ENCODE measurements at regions not wholly inside any gene's neighbourhood (a gene's known extent, or its start where the extent isn't known, plus 50 kb on each side); places are given as distances from the start of the nearest gene placed in this dataset.
A peak's percentile ranks its signal among the peaks of the same experiment; 100 is the strongest.
"Not testable (repeated sequence)": the region's sequence is repeated elsewhere in the genome, so short reads cannot be mapped to it uniquely, and the experiment has no call there.

DNA sequence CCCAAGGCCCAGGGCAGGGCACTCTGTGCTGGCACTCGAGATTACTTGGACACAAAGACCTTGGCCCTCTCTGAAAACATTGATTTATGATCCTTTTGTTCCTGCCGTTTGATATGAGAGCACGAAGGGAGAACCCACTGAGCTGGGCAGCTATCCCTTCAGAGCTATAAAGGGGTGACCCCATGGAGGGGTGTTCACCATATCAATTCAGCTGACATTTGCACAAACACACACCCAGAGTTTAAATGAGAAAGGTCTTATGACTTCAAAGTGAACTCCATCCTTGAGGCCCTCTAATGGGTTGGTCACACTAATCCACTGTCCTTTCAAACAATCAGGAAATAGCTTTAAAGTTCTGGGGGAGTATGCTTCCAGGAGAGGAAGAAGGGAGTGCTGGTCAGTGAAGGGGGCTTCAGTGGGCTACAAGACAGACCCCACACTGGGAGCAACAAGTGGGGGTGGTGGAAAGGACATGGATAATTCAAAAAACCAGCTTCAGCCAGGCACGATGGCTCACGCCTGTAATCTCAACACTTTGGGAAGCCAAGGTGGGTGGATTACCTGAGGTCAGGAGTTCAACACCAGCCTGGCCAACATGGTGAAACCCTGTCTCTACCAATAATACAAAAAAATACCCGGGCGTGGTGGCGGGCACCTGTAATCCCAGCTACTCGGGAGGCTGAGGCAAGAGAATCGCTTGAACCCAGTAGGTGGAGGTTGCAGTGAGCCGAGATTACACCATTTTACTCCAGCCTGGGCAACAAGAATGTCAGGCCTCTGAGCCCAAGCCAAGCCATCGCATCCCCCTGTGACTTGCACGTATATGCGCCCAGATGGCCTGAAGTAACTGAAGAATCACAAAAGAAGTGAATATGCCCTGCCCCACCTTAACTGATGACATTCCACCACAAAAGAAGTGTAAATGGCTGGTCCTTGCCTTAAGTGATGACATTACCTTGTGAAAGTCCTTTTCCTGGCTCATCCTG is 97.1 kb upstream of the RAB4A start:
- DNase-seq (ENCODE audit: missing footprints); intact Hi-C loops (cut with DNase I); ATAC-seq: not testable (repeated sequence)

DNA sequence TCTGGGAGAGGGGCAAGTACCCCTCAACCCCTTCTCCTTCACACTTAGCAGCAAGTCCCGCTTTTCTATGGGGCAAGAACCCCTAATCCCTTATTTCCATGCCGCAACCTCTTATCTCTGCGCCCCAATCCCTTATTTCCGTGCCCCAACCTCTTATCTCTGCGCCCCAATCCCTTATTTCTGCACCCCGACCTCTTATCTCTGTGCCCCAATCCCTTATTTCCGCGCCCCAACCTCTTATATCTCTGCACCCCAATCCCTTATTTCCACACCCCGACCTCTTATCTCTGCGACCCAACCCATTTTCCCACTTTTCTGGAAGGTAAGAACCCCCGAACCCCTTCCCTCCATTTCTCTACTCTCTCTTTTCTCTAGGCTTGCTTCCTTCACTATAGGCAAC is 95.6 kb upstream of the RAB4A start:
- not testable (repeated sequence) for DNase-seq (ENCODE audit: missing footprints)

GRCh38 chr1:229176457-229176856 is 94.5 kb upstream of the RAB4A start:
- intact Hi-C loops (cut with DNase I); ATAC-seq; DNase-seq (ENCODE audit: missing footprints): not testable (repeated sequence)

More for the DNA sequence above, 95.6 kb upstream of the RAB4A start:
- ATAC-seq; intact Hi-C loops (cut with DNase I): not testable (repeated sequence)

- ATAC-seq = no peak
- no peak for DNase-seq (ENCODE audit: missing footprints)
- intact Hi-C loops (cut with DNase I) = no loop called here
Observed at GRCh38 chr1:229180161-229180560, 90.8 kb upstream of the RAB4A start.

- no peak for ATAC-seq
- intact Hi-C loops (cut with DNase I) = no loop called here
- DNase-seq (ENCODE audit: missing footprints) = no peak
Observed at GRCh38 chr1:229181419-229181818, 89.5 kb upstream of the RAB4A start.

DNA sequence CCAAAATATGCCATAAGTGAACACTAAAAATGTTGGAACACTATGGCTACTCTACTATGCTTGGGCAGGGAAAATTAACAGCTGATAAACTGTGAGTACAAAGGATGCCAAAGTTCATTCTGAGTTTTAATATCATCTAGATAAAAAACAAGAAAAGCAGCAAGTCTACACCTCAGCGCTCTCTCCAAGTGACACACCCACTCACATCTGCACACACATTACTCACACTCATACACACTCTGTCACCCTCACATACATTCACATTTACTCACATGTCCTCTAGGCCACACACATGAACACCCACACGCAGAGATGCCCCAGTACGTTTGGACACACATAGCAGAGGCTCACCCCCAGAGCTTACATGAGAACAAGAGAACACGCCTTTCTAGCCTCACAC is 87.3 kb upstream of the RAB4A start:
- intact Hi-C loops (cut with DNase I) = no loop called here
- ATAC-seq (no peak), DNase-seq (ENCODE audit: missing footprints) (no peak)

DNA sequence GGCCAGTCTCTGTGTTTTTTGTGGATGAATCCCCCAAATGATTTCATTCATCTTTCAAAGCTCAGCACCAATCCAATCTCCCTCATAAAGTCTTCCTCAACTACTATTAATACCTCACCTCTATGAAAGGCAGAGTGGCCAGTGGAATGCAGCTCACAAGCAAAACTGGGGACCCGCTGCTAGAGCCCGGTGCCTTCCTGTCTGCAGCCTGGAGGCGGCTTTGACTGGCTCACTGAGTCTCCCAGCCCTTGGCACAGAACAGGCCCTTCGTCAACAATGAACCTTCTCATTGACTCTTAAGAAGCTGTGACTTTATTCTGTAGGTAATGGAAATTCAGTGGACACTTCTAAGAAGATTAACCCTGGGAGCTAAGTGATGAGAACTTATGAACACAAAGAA is 86.8 kb upstream of the RAB4A start:
- no peak for ATAC-seq
- intact Hi-C loops (cut with DNase I) = no loop called here
- DNase-seq (ENCODE audit: missing footprints) = no peak

GRCh38 chr1:229185963-229186362 is 84.9 kb upstream of the RAB4A start:
- DNase-seq (ENCODE audit: missing footprints) (no peak), ATAC-seq (no peak)
- intact Hi-C loops (cut with DNase I) = no loop called here

GRCh38 chr1:229186373-229187056 is 84.4 kb upstream of the RAB4A start:
- no peak for DNase-seq (ENCODE audit: missing footprints)
- no peak for ATAC-seq
- intact Hi-C loops (cut with DNase I) = no loop called here

DNA sequence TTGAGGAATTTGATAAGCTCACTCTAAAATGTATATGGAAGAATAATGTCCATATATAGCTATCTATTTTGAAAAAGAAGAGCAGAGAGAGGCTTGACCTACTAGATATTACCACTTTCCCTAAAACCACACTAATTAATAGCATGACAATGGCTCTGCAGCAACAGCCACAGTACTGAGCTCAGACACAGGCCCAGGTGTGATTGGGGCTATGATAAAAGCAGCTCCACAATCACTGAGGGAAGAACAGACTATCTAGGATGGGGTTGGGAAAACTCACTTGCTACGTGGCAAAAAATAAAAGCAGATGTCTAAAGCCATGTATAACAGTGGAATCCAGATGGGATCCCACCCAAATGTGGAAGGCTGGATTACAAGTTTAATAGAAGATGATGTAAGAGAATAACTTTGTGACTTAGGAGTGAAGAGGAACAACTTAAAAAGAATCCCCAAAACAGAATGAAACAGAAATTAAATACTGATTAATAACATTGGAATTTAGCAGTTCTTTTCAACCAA is 80.8 kb upstream of the RAB4A start:
- intact Hi-C loops (cut with DNase I) = no loop called here
- DNase-seq (ENCODE audit: missing footprints) = no peak
- ATAC-seq = no peak

GRCh38 chr1:229191066-229191674 is 79.7 kb upstream of the RAB4A start:
- ATAC-seq (no peak), DNase-seq (ENCODE audit: missing footprints) (no peak)
- intact Hi-C loops (cut with DNase I) = no loop called here

DNA sequence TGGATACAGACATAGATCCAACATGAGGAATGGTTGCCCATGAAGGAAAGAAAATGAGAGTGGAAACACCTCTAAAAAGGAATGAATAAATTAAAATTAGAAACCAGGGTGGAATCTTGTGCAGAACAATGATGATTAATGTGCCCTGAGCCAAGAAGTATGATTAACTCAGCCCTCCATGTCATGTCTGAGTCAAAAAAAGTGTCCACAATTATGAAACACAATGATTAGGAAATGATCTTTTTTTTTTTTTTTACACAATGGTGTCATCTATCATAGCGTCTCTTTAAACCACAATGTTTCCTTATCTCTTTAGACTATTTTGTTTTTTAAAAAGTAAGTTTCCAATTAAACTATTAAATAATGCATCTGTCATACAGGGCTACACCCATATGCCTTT is 78.9 kb upstream of the RAB4A start:
- intact Hi-C loops (cut with DNase I) = no loop called here
- DNase-seq (ENCODE audit: missing footprints) (no peak), ATAC-seq (no peak)

- no peak for DNase-seq (ENCODE audit: missing footprints)
- intact Hi-C loops (cut with DNase I) = no loop called here
- no peak for ATAC-seq
Observed at GRCh38 chr1:229192853-229193252, 78.1 kb upstream of the RAB4A start.

- DNase-seq (ENCODE audit: missing footprints) = no peak
- no peak for ATAC-seq
- intact Hi-C loops (cut with DNase I) = no loop called here
Observed at GRCh38 chr1:229194096-229194495, 76.8 kb upstream of the RAB4A start.

DNA sequence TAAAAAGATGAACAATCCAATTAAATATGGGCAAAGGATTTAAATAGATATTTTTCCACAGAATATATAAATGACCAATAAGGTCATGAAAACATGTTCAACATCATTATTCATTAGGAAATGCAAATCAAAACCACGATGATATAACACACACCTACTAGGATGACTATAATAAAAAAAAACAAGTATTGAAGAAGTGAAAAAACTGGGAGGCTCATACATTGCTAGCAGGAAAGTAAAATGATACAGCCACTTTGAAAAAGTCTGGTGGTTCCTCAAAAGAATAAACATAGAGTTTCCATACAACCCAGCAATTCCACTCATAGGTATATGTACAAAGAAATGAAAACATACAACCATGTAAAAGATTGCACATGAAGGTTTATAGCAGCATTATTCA is 75.7 kb upstream of the RAB4A start:
- intact Hi-C loops (cut with DNase I) = no loop called here
- ATAC-seq (no peak), DNase-seq (ENCODE audit: missing footprints) (no peak)

GRCh38 chr1:229196404-229197264 is 74.3 kb upstream of the RAB4A start:
- ATAC-seq (no peak), DNase-seq (ENCODE audit: missing footprints) (no peak)
- intact Hi-C loops (cut with DNase I) = no loop called here

GRCh38 chr1:229197265-229197585 is 73.7 kb upstream of the RAB4A start:
- ATAC-seq (no peak), DNase-seq (ENCODE audit: missing footprints) (peak; percentile 55)
- intact Hi-C loops (cut with DNase I) = no loop called here

Measured in Right ventricle myocardium inferior (tissue), 1 donor.